K562 (cell line): ENCODE measurements at regions not wholly inside any gene's neighbourhood (a gene's known extent, or its start where the extent isn't known, plus 50 kb on each side); places are given as distances from the start of the nearest gene placed in this dataset.

Source experiments
- SETDB1 ChIP-seq: IDR thresholded peaks from one replicate; pipeline ENCODE4 v1.6.1; 2012; ENCODE audit warnings: low read length, control low read depth, inconsistent platforms
- SRSF7 ChIP-seq: fragments of 200-400 bp; formaldehyde crosslinking; optimal IDR thresholded peaks from 2 replicates; pipeline ENCODE3; 2017; ENCODE audit warnings: mild to moderate bottlenecking, low read depth, low read length
- TARDBP ChIP-seq: fragments of 450-650 bp; IDR thresholded peaks from 2 replicates; pipeline ENCODE4 v1.6.1; 2016

- TF ChIP-seq SRSF7 (no peak), TARDBP (no peak), SETDB1 (no peak)
Observed at GRCh38 chr2:12552092-12552491, 164.6 kb upstream of the TRIB2 start.
